ENCODE measurements at regions not wholly inside any gene's neighbourhood (a gene's known extent, or its start where the extent isn't known, plus 50 kb on each side); places are given as distances from the start of the nearest gene placed in this dataset.
"Not testable (repeated sequence)": the region's sequence is repeated elsewhere in the genome, so short reads cannot be mapped to it uniquely, and the experiment has no call there.

- Histone ChIP-seq H3K4me3 (ENCODE audit: low read depth, low read length) (no peak overlapping the region), H3K36me3 (ENCODE audit: control insufficient read depth, insufficient read depth, low read length) (no peaks in the 10 kb centered on the region), H3K27ac (ENCODE audit: low read depth, low read length) (no peak overlapping the region), H3K9ac (ENCODE audit: low read length) (no peak overlapping the region), H3K4me1 (ENCODE audit: control insufficient read depth, insufficient read depth, low read length) (peaks cover 10% of the 10 kb centered on the region), H3K27me3 (ENCODE audit: control insufficient read depth, insufficient read depth, low read length) (no peaks in the 10 kb centered on the region), H3K9me3 (ENCODE audit: control insufficient read depth, insufficient read depth, low read depth, low read length) (peaks cover 14% of the 10 kb centered on the region; the same call in 1 of the 2 replicates)
These were observed 628.8 kb upstream of the CITED2 start for GRCh38 chr6:140003217-140003616.

GRCh38 chr6:140002396-140003022 lies 628.1 kb upstream of the CITED2 start:
- H3K27me3 ChIP-seq (ENCODE audit: control insufficient read depth, insufficient read depth, low read length) = no peaks in the 10 kb centered on the region
- no peak overlapping the region for H3K9ac ChIP-seq (ENCODE audit: low read length)
- no peak overlapping the region for H3K4me3 ChIP-seq (ENCODE audit: low read depth, low read length)
- H3K36me3 ChIP-seq (ENCODE audit: control insufficient read depth, insufficient read depth, low read length) = no peaks in the 10 kb centered on the region
- H3K9me3 ChIP-seq (ENCODE audit: control insufficient read depth, insufficient read depth, low read depth, low read length) = peaks cover 9% of the 10 kb centered on the region; the same call in 1 of the 2 replicates
- H3K27ac ChIP-seq (ENCODE audit: low read depth, low read length) = no peak overlapping the region
- H3K4me1 ChIP-seq (ENCODE audit: control insufficient read depth, insufficient read depth, low read length) = peaks cover 10% of the 10 kb centered on the region

GRCh38 chr6:140001821-140002341 lies 627.4 kb upstream of the CITED2 start:
- Histone ChIP-seq H3K27ac (ENCODE audit: low read depth, low read length) (no peak overlapping the region), H3K9ac (ENCODE audit: low read length) (no peak overlapping the region), H3K4me1 (ENCODE audit: control insufficient read depth, insufficient read depth, low read length) (peaks cover 10% of the 10 kb centered on the region), H3K36me3 (ENCODE audit: control insufficient read depth, insufficient read depth, low read length) (no peaks in the 10 kb centered on the region), H3K4me3 (ENCODE audit: low read depth, low read length) (no peak overlapping the region), H3K27me3 (ENCODE audit: control insufficient read depth, insufficient read depth, low read length) (no peaks in the 10 kb centered on the region), H3K9me3 (ENCODE audit: control insufficient read depth, insufficient read depth, low read depth, low read length) (0 out of 2 replicates have a peak, but pooled peaks cover 5% of the 10 kb centered on the region)

- Histone ChIP-seq H3K9me3 (ENCODE audit: control insufficient read depth, insufficient read depth, low read depth, low read length) (0 out of 2 replicates have a peak, but pooled peaks cover 3% of the 10 kb centered on the region), H3K4me3 (ENCODE audit: low read depth, low read length) (no peak overlapping the region), H3K9ac (ENCODE audit: low read length) (no peak overlapping the region), H3K36me3 (ENCODE audit: control insufficient read depth, insufficient read depth, low read length) (no peaks in the 10 kb centered on the region), H3K27ac (ENCODE audit: low read depth, low read length) (no peak overlapping the region), H3K27me3 (ENCODE audit: control insufficient read depth, insufficient read depth, low read length) (no peaks in the 10 kb centered on the region), H3K4me1 (ENCODE audit: control insufficient read depth, insufficient read depth, low read length) (peaks cover 10% of the 10 kb centered on the region)
These were observed 626.6 kb upstream of the CITED2 start for GRCh38 chr6:140001005-140001404.

GRCh38 chr6:139999661-140000060 lies 625.2 kb upstream of the CITED2 start:
- H3K27ac ChIP-seq (ENCODE audit: low read depth, low read length); H3K27me3 ChIP-seq (ENCODE audit: control insufficient read depth, insufficient read depth, low read length); H3K9me3 ChIP-seq (ENCODE audit: control insufficient read depth, insufficient read depth, low read depth, low read length); H3K4me1 ChIP-seq (ENCODE audit: control insufficient read depth, insufficient read depth, low read length); H3K4me3 ChIP-seq (ENCODE audit: low read depth, low read length); H3K9ac ChIP-seq (ENCODE audit: low read length); H3K36me3 ChIP-seq (ENCODE audit: control insufficient read depth, insufficient read depth, low read length): not testable (repeated sequence)

- not testable (repeated sequence) for H3K27ac ChIP-seq (ENCODE audit: low read depth, low read length); H3K9me3 ChIP-seq (ENCODE audit: control insufficient read depth, insufficient read depth, low read depth, low read length); H3K9ac ChIP-seq (ENCODE audit: low read length); H3K4me3 ChIP-seq (ENCODE audit: low read depth, low read length); H3K27me3 ChIP-seq (ENCODE audit: control insufficient read depth, insufficient read depth, low read length); H3K36me3 ChIP-seq (ENCODE audit: control insufficient read depth, insufficient read depth, low read length); H3K4me1 ChIP-seq (ENCODE audit: control insufficient read depth, insufficient read depth, low read length)
These were observed 624.0 kb upstream of the CITED2 start for GRCh38 chr6:139998478-139998877.

GRCh38 chr6:139996253-139996834 lies 621.9 kb upstream of the CITED2 start:
- Histone ChIP-seq H3K9ac (ENCODE audit: low read length) (no peak overlapping the region), H3K36me3 (ENCODE audit: control insufficient read depth, insufficient read depth, low read length) (no peaks in the 10 kb centered on the region), H3K27ac (ENCODE audit: low read depth, low read length) (no peak overlapping the region), H3K4me3 (ENCODE audit: low read depth, low read length) (no peak overlapping the region), H3K9me3 (ENCODE audit: control insufficient read depth, insufficient read depth, low read depth, low read length) (0 out of 2 replicates have a peak, but pooled peaks cover 4% of the 10 kb centered on the region), H3K4me1 (ENCODE audit: control insufficient read depth, insufficient read depth, low read length) (no peaks in the 10 kb centered on the region), H3K27me3 (ENCODE audit: control insufficient read depth, insufficient read depth, low read length) (no peaks in the 10 kb centered on the region)

- no peaks in the 10 kb centered on the region for H3K27me3 ChIP-seq (ENCODE audit: control insufficient read depth, insufficient read depth, low read length)
- H3K27ac ChIP-seq (ENCODE audit: low read depth, low read length) = no peak overlapping the region
- peaks cover 8% of the 10 kb centered on the region; the same call in 1 of the 2 replicates for H3K4me1 ChIP-seq (ENCODE audit: control insufficient read depth, insufficient read depth, low read length)
- H3K36me3 ChIP-seq (ENCODE audit: control insufficient read depth, insufficient read depth, low read length) = no peaks in the 10 kb centered on the region
- 0 out of 2 replicates have a peak, but pooled peaks cover 4% of the 10 kb centered on the region for H3K9me3 ChIP-seq (ENCODE audit: control insufficient read depth, insufficient read depth, low read depth, low read length)
- no peak overlapping the region for H3K9ac ChIP-seq (ENCODE audit: low read length)
- no peak overlapping the region for H3K4me3 ChIP-seq (ENCODE audit: low read depth, low read length)
These were observed 620.5 kb upstream of the CITED2 start for GRCh38 chr6:139994998-139995397.

- Histone ChIP-seq H3K9me3 (ENCODE audit: control insufficient read depth, insufficient read depth, low read depth, low read length) (0 out of 2 replicates have a peak, but pooled peaks cover 4% of the 10 kb centered on the region), H3K27me3 (ENCODE audit: control insufficient read depth, insufficient read depth, low read length) (no peaks in the 10 kb centered on the region), H3K27ac (ENCODE audit: low read depth, low read length) (no peak overlapping the region), H3K4me1 (ENCODE audit: control insufficient read depth, insufficient read depth, low read length) (peaks cover 8% of the 10 kb centered on the region; the same call in 1 of the 2 replicates), H3K9ac (ENCODE audit: low read length) (no peak overlapping the region), H3K36me3 (ENCODE audit: control insufficient read depth, insufficient read depth, low read length) (no peaks in the 10 kb centered on the region), H3K4me3 (ENCODE audit: low read depth, low read length) (no peak overlapping the region)
These were observed 616.5 kb upstream of the CITED2 start for GRCh38 chr6:139990856-139991465.

GRCh38 chr6:139990026-139990686 lies 615.7 kb upstream of the CITED2 start:
- H3K36me3 ChIP-seq (ENCODE audit: control insufficient read depth, insufficient read depth, low read length) = no peaks in the 10 kb centered on the region
- peaks cover 8% of the 10 kb centered on the region; the same call in 1 of the 2 replicates for H3K4me1 ChIP-seq (ENCODE audit: control insufficient read depth, insufficient read depth, low read length)
- H3K27me3 ChIP-seq (ENCODE audit: control insufficient read depth, insufficient read depth, low read length) = no peaks in the 10 kb centered on the region
- no peak overlapping the region for H3K27ac ChIP-seq (ENCODE audit: low read depth, low read length)
- no peak overlapping the region for H3K9ac ChIP-seq (ENCODE audit: low read length)
- H3K4me3 ChIP-seq (ENCODE audit: low read depth, low read length) = no peak overlapping the region
- H3K9me3 ChIP-seq (ENCODE audit: control insufficient read depth, insufficient read depth, low read depth, low read length) = 0 out of 2 replicates have a peak, but pooled peaks cover 4% of the 10 kb centered on the region
